Adrenal gland (tissue), 9 donors: ENCODE measurements at regions not wholly inside any gene's neighbourhood (a gene's known extent, or its start where the extent isn't known, plus 50 kb on each side); places are given as distances from the start of the nearest gene placed in this dataset.

Experiments
- DNase-seq, 7 donors: peaks; one replicate each; pipeline ENCODE4 v3.0.0-alpha.2; 2019 to 2020
- H3K27ac ChIP-seq, 5 donors: fragments of 200-600 bp; sonication (generic) in 4 of 5; 1 replicate in 3 of 5; 2 replicates in 2 of 5; pipeline versions ENCODE4 v1.5.1 to v1.8.0; 2016 to 2020; ENCODE audit warnings: mild to moderate bottlenecking in 1 of 5
- H3K27me3 ChIP-seq: fragments of 200-600 bp; 2 replicates; pipeline ENCODE4 v1.8.0; 2021
- H3K36me3 ChIP-seq, 2 donors: fragments of 200-600 bp; replicated peaks in 1 of 2; 1 replicate in 1 of 2; 2 replicates in 1 of 2; pipeline versions ENCODE4 v1.5.1 to v1.8.0; 2018 to 2022
- H3K4me1 ChIP-seq, 2 donors: fragments of 200-600 bp; replicated peaks in 1 of 2; 1 replicate in 1 of 2; 2 replicates in 1 of 2; pipeline versions ENCODE4 v1.5.1 to v1.8.0; 2018 to 2021
- H3K4me3 ChIP-seq, 4 donors: fragments of 200-600 bp; sonication (generic) in 3 of 4; one replicate each; pipeline ENCODE4 v1.5.1; 2016 to 2018
- H3K9me3 ChIP-seq, 3 donors: fragments of 200-600 bp; sonication (generic) in 1 of 3; replicated peaks in 1 of 3; 1 replicate in 2 of 3; 2 replicates in 1 of 3; pipeline versions ENCODE4 v1.5.1 to v1.8.0; 2016 to 2021
- CTCF ChIP-seq, 6 experiments: fragments of 450-650 bp in 4 of 6; fragments of 200-600 bp in 2 of 6; sonication (generic) in 1 of 6; IDR thresholded peaks; 1 replicate in 5 of 6; 2 replicates in 1 of 6; pipeline versions ENCODE4 v1.5.1 to v1.8.0; 2016 to 2021; ENCODE audit warnings: antibody characterized with exemption in 6 of 6, mild to moderate bottlenecking in 2 of 6, moderate library complexity in 1 of 6
- POLR2A ChIP-seq, 2 donors: fragments of 450-650 bp; IDR thresholded peaks; one replicate each; pipeline ENCODE4 v1.6.1; 2017; ENCODE audit warnings: antibody characterized with exemption in 2 of 2, mild to moderate bottlenecking in 2 of 2, moderate library complexity in 1 of 2
- whole genome bisulfite sequencing, 4 donors: extraction: QIAGEN DNeasy Blood & Tissue Kit in 2 of 4; methylation state at CpG; one replicate each; pipeline versions ENCODE4 v1.1.5 to v1.1.7; 2013 to 2017; 5-methylcytosine and 5-hydroxymethylcytosine counted together
- intact Hi-C, 2 donors: fragments of 100-400 bp; cut with DNase I; formaldehyde crosslinking; loops; one replicate each; pipeline versions ENCODE4 v1.14.1 to v1.15.0; 2022 to 2023
- donor health status: healthy with polysubstance abuse.
- donor health status: Bipolar disorder and iron deficiency.
- donor health status: DM: yes; HTN: yes; CAD: no.
- donor health status: DM: no; HTN: no; CAD: no.
- donor health status: DM: no; HTN: no; CAD: no.

GRCh38 chr19:29303719-29304090, 90.8 kb upstream of the UQCRFS1 start:
- DNase-seq = no peak
- H3K36me3 ChIP-seq = no peaks in the 10 kb centered on the region
- H3K9me3 ChIP-seq = no peaks in the 10 kb centered on the region
- intact Hi-C loops = no loop called here
- peaks cover 7% of the 10 kb centered on the region for H3K27me3 ChIP-seq
- H3K4me3 ChIP-seq = no peak overlapping the region
- 75 to 92% (median 82%) methylated on average over 5 of the region's 5 CpGs for WGBS, 4 donors
- H3K4me1 ChIP-seq = no peaks in the 10 kb centered on the region
- H3K27ac ChIP-seq = no peak overlapping the region
- TF ChIP-seq CTCF (IDR thresholded peaks at IDR 0.05) = no peak
- no peak for TF ChIP-seq POLR2A (IDR thresholded peaks at IDR 0.05)

GRCh38 chr19:29305268-29305667, 92.3 kb upstream of the UQCRFS1 start:
- Histone ChIP-seq H3K27me3 (peaks cover 8% of the 10 kb centered on the region), H3K4me1 (no peaks in the 10 kb centered on the region)
- 35 to 45% (median 41%) methylated on average over 1 of the region's 1 CpG for WGBS, 4 donors

GRCh38 chr19:29308977-29309590, 96.1 kb upstream of the UQCRFS1 start:
- Histone ChIP-seq H3K4me1 (no peaks in the 10 kb centered on the region), H3K4me3 (no peak overlapping the region), H3K27ac (no peak overlapping the region), H3K9me3 (no peaks in the 10 kb centered on the region), H3K27me3 (peaks cover 8% of the 10 kb centered on the region), H3K36me3 (no peaks in the 10 kb centered on the region)
- no peak for TF ChIP-seq POLR2A (IDR thresholded peaks at IDR 0.05)
- no peak for TF ChIP-seq CTCF (IDR thresholded peaks at IDR 0.05)
- 7 to 20% (median 13%) methylated on average over 12 of the region's 12 CpGs for WGBS, 4 donors
- intact Hi-C loops = no loop called here
- DNase-seq = no peak

More at GRCh38 chr19:29305268-29305667, 92.3 kb upstream of the UQCRFS1 start:
- TF ChIP-seq POLR2A (IDR thresholded peaks at IDR 0.05) (no peak), CTCF (IDR thresholded peaks at IDR 0.05) (no peak)
- Histone ChIP-seq H3K4me3 (no peak overlapping the region), H3K9me3 (no peaks in the 10 kb centered on the region), H3K36me3 (no peaks in the 10 kb centered on the region), H3K27ac (no peak overlapping the region)
- intact Hi-C loops = no loop called here
- DNase-seq = no peak

GRCh38 chr19:29309637-29310036, 96.7 kb upstream of the UQCRFS1 start:
- no peak overlapping the region for H3K4me3 ChIP-seq
- no peaks in the 10 kb centered on the region for H3K9me3 ChIP-seq
- intact Hi-C loops = no loop called here
- peaks cover 8% of the 10 kb centered on the region for H3K27me3 ChIP-seq
- H3K36me3 ChIP-seq = no peaks in the 10 kb centered on the region
- no peak for DNase-seq
- H3K4me1 ChIP-seq = no peaks in the 10 kb centered on the region
- no peak for TF ChIP-seq CTCF (IDR thresholded peaks at IDR 0.05)
- no peak overlapping the region for H3K27ac ChIP-seq
- 18 to 50% (median 41%) methylated on average over 3 to 9 of the region's 9 CpGs for WGBS, 4 donors
